Tibial nerve (tissue), 4 donors: ENCODE measurements at regions not wholly inside any gene's neighbourhood (a gene's known extent, or its start where the extent isn't known, plus 50 kb on each side); places are given as distances from the start of the nearest gene placed in this dataset.

Experiments
- DNase-seq, 2 donors: peaks; one replicate each; pipeline ENCODE4 v3.0.0-alpha.2; 2019; ENCODE audit warnings: low spot score in 2 of 2
- H3K27ac ChIP-seq, 4 donors: fragments of 200-600 bp; sonication (generic) in 3 of 4; one replicate each; pipeline ENCODE4 v1.5.1; 2017 to 2019; ENCODE audit warnings: mild to moderate bottlenecking in 1 of 4
- H3K27me3 ChIP-seq, 2 donors: fragments of 200-600 bp; sonication (generic) in 1 of 2; one replicate each; pipeline versions ENCODE4 v1.5.1 to v1.6.0; 2017 to 2019
- H3K36me3 ChIP-seq, 3 donors: fragments of 200-600 bp; sonication (generic); one replicate each; pipeline ENCODE4 v1.5.1; 2018 to 2019
- H3K4me1 ChIP-seq, 4 donors: fragments of 200-600 bp; sonication (generic) in 3 of 4; one replicate each; pipeline ENCODE4 v1.5.1; 2017 to 2019
- H3K4me3 ChIP-seq, 4 donors: fragments of 200-600 bp; sonication (generic) in 3 of 4; one replicate each; pipeline ENCODE4 v1.5.1; 2017 to 2019; ENCODE audit warnings: mild to moderate bottlenecking in 1 of 4, moderate library complexity in 1 of 4
- H3K9me3 ChIP-seq, 4 donors: fragments of 200-600 bp; sonication (generic) in 3 of 4; one replicate each; pipeline ENCODE4 v1.5.1; 2017 to 2019
- CTCF ChIP-seq, 5 experiments: fragments of 200-600 bp in 3 of 5; fragments of 450-650 bp in 2 of 5; sonication (generic) in 3 of 5; IDR thresholded peaks; one replicate each; pipeline ENCODE4 v1.5.1; 2016 to 2019; ENCODE audit warnings: antibody characterized with exemption in 5 of 5, mild to moderate bottlenecking in 3 of 5, moderate library complexity in 2 of 5
- EP300 ChIP-seq, 2 donors: sonication (generic); formaldehyde crosslinking; IDR thresholded peaks; one replicate each; pipeline ENCODE4 v1.6.1; 2017; ENCODE audit warnings: antibody characterized with exemption in 2 of 2, mild to moderate bottlenecking in 1 of 2
- POLR2A ChIP-seq, 2 donors: fragments of 450-650 bp; IDR thresholded peaks; one replicate each; pipeline ENCODE4 v1.6.1; 2017; ENCODE audit warnings: antibody characterized with exemption in 2 of 2, mild to moderate bottlenecking in 2 of 2, moderate library complexity in 2 of 2
- WGBS, 2 donors: methylation state at CpG; one replicate each; pipeline ENCODE4 v1.1.5; 2018; 5-methylcytosine and 5-hydroxymethylcytosine counted together

DNA sequence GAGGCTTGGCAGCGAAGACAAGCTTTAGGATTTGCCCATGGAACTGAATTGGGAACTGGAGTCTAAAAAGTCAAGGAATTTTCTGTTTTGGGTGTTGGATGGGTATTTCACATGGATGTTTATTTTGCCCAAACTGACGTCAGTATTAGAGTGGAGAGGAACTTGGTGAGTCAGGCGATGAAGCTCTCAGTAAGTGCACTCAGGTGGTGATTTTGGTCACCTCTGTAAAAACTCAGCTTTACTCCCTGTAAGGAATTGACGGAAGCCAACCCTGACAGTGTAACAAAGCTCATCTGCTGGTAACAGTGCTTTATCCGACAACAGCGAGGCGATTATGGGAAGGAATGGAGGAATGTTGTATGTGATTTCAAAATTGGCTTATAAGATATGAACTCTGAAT lies 77.0 kb upstream of the PGRMC2 start:
- H3K9me3 ChIP-seq: no peaks in the 10 kb centered on the region
- DNase-seq: no peak
- no peak overlapping the region for H3K4me3 ChIP-seq
- H3K36me3 ChIP-seq: no peaks in the 10 kb centered on the region
- no peak overlapping the region for H3K27ac ChIP-seq
- H3K27me3 ChIP-seq: no peaks in the 10 kb centered on the region
- no peaks in the 10 kb centered on the region for H3K4me1 ChIP-seq
- 91 to 92% methylated on average over 7 of the region's 7 CpGs for WGBS, 2 donors
- TF ChIP-seq EP300 (IDR thresholded peaks at IDR 0.05) (no peak), CTCF (IDR thresholded peaks at IDR 0.05) (no peak), POLR2A (IDR thresholded peaks at IDR 0.05) (no peak)

GRCh38 chr4:128363966-128364365 lies 76.4 kb upstream of the PGRMC2 start:
- 94 to 96% methylated on average over 6 of the region's 6 CpGs for WGBS, 2 donors
- Histone ChIP-seq H3K27me3 (no peaks in the 10 kb centered on the region), H3K4me1 (no peaks in the 10 kb centered on the region), H3K9me3 (no peaks in the 10 kb centered on the region), H3K4me3 (no peak overlapping the region), H3K36me3 (no peaks in the 10 kb centered on the region), H3K27ac (no peak overlapping the region)
- no peak for DNase-seq
- TF ChIP-seq POLR2A (IDR thresholded peaks at IDR 0.05) (no peak), EP300 (IDR thresholded peaks at IDR 0.05) (no peak), CTCF (IDR thresholded peaks at IDR 0.05) (no peak)

DNA sequence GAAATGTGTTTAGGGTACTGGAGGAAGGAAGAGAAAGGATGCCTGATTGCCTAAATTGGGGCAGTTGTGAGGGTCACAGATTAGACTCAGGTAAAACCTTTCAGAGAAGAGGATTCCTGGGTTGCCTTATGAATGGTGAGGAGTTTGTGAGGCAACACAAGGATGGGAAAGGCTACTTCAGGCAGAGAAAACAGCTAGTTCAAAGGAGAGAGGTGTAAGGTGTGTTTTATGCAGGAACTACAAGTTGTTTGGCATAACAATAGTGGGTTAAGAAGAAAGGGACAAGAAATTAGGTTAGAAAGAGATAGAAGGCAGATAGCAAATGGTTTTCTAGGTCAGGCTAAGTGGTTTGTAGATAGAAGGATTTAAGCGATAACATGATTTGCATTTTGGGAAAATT lies 75.1 kb upstream of the PGRMC2 start:
- Histone ChIP-seq H3K9me3 (no peaks in the 10 kb centered on the region), H3K27me3 (no peaks in the 10 kb centered on the region), H3K4me3 (no peak overlapping the region), H3K36me3 (no peaks in the 10 kb centered on the region), H3K4me1 (peaks cover 0 to 4% (median 0%) of the 10 kb centered on the region in 4 donors), H3K27ac (no peak overlapping the region)
- no peak for TF ChIP-seq POLR2A (IDR thresholded peaks at IDR 0.05)
- TF ChIP-seq EP300 (IDR thresholded peaks at IDR 0.05): no peak
- TF ChIP-seq CTCF (IDR thresholded peaks at IDR 0.05): no peak
- DNase-seq: no peak
- WGBS, 2 donors: 94 to 100% methylated on average over 1 of the region's 1 CpG

- Histone ChIP-seq H3K4me3 (no peak overlapping the region), H3K9me3 (no peaks in the 10 kb centered on the region), H3K27me3 (no peaks in the 10 kb centered on the region), H3K36me3 (no peaks in the 10 kb centered on the region), H3K27ac (no peak overlapping the region), H3K4me1 (peaks cover 0 to 17% (median 5%) of the 10 kb centered on the region in 4 donors)
- WGBS, 2 donors: 95% methylated on average over 2 of the region's 2 CpGs
- DNase-seq: no peak
- no peak for TF ChIP-seq POLR2A (IDR thresholded peaks at IDR 0.05)
- TF ChIP-seq CTCF (IDR thresholded peaks at IDR 0.05): no peak
These were observed 71.8 kb upstream of the PGRMC2 start for GRCh38 chr4:128359422-128359821.

- WGBS, 2 donors: 76 to 81% methylated on average over 2 of the region's 2 CpGs
- peaks cover 0 to 23% (median 10%) of the 10 kb centered on the region in 4 donors for H3K4me1 ChIP-seq
- H3K9me3 ChIP-seq: no peaks in the 10 kb centered on the region
- no peaks in the 10 kb centered on the region for H3K27me3 ChIP-seq
- TF ChIP-seq POLR2A (IDR thresholded peaks at IDR 0.05) (no peak), CTCF (IDR thresholded peaks at IDR 0.05) (no peak), EP300 (IDR thresholded peaks at IDR 0.05) (no peak)
- no peak overlapping the region for H3K4me3 ChIP-seq
- no peaks in the 10 kb centered on the region for H3K36me3 ChIP-seq
- no peak for DNase-seq
- H3K27ac ChIP-seq: no peak overlapping the region
These were observed 71.3 kb upstream of the PGRMC2 start for GRCh38 chr4:128358913-128359279.
